ENCODE measurements at regions not wholly inside any gene's neighbourhood (a gene's known extent, or its start where the extent isn't known, plus 50 kb on each side); places are given as distances from the start of the nearest gene placed in this dataset.

GRCh38 chr5:73333944-73334703 is 114.5 kb downstream of the FOXD1 start:
- intact Hi-C loops (cut with micrococcal nuclease; ENCODE audit: unreplicated experiment): no loop called here
- ChIA-PET CTCF (no interaction called here), POLR2A (ENCODE audit: low non-redundant PET) (no interaction called here)
- H3K4me1 ChIP-seq (ENCODE audit: insufficient read depth, low read length, poor library complexity, severe bottlenecking): no peaks in the 10 kb centered on the region
- H3K27me3 ChIP-seq (replicated peaks; ENCODE audit: insufficient read depth, low read depth, low read length, poor library complexity): peaks cover 7% of the 10 kb centered on the region
- H3K36me3 ChIP-seq (ENCODE audit: insufficient read depth, low read length, poor library complexity, severe bottlenecking): no peaks in the 10 kb centered on the region
- H3K4me3 ChIP-seq (ENCODE audit: low read depth, low read length, poor library complexity, severe bottlenecking): no peak overlapping the region
- no peak overlapping the region for H3K27ac ChIP-seq (ENCODE audit: low read depth, low read length, poor library complexity, severe bottlenecking)
- no peak for DNase-seq (ENCODE audit: low spot score)
- TF ChIP-seq CTCF (conservative IDR thresholded peaks at IDR 0.05; ENCODE audit: low read depth, low read length) (no peak), EZH2 (IDR thresholded peaks at IDR 0.05; ENCODE audit: borderline replicate concordance, low read depth, low read length, poor library complexity, severe bottlenecking) (no peak)
- peaks cover 5% of the 10 kb centered on the region for H3K9me3 ChIP-seq (ENCODE audit: low read depth, low read length, poor library complexity, severe bottlenecking)
- BruUV-seq (replicated peaks): no TSS peak

- H3K36me3 ChIP-seq (ENCODE audit: insufficient read depth, low read length, poor library complexity, severe bottlenecking): no peaks in the 10 kb centered on the region
- ChIA-PET POLR2A (ENCODE audit: low non-redundant PET) (no interaction called here), CTCF (no interaction called here)
- H3K9me3 ChIP-seq (ENCODE audit: low read depth, low read length, poor library complexity, severe bottlenecking): peaks cover 5% of the 10 kb centered on the region
- H3K4me1 ChIP-seq (ENCODE audit: insufficient read depth, low read length, poor library complexity, severe bottlenecking): no peaks in the 10 kb centered on the region
- no peak for TF ChIP-seq EZH2 (IDR thresholded peaks at IDR 0.05; ENCODE audit: borderline replicate concordance, low read depth, low read length, poor library complexity, severe bottlenecking)
- no peak for TF ChIP-seq CTCF (conservative IDR thresholded peaks at IDR 0.05; ENCODE audit: low read depth, low read length)
- BruUV-seq (replicated peaks): no TSS peak
- DNase-seq (ENCODE audit: low spot score): no peak
- intact Hi-C loops (cut with micrococcal nuclease; ENCODE audit: unreplicated experiment): no loop called here
- peaks cover 7% of the 10 kb centered on the region for H3K27me3 ChIP-seq (replicated peaks; ENCODE audit: insufficient read depth, low read depth, low read length, poor library complexity)
- no peak overlapping the region for H3K27ac ChIP-seq (ENCODE audit: low read depth, low read length, poor library complexity, severe bottlenecking)
- no peak overlapping the region for H3K4me3 ChIP-seq (ENCODE audit: low read depth, low read length, poor library complexity, severe bottlenecking)
Measured at GRCh38 chr5:73330613-73331012, 118.0 kb downstream of the FOXD1 start.

- Histone ChIP-seq H3K27ac (ENCODE audit: low read depth, low read length, poor library complexity, severe bottlenecking) (no peak overlapping the region), H3K36me3 (ENCODE audit: insufficient read depth, low read length, poor library complexity, severe bottlenecking) (no peaks in the 10 kb centered on the region), H3K9me3 (ENCODE audit: low read depth, low read length, poor library complexity, severe bottlenecking) (peaks cover 5% of the 10 kb centered on the region), H3K27me3 (replicated peaks; ENCODE audit: insufficient read depth, low read depth, low read length, poor library complexity) (peaks cover 7% of the 10 kb centered on the region), H3K4me3 (ENCODE audit: low read depth, low read length, poor library complexity, severe bottlenecking) (no peak overlapping the region), H3K4me1 (ENCODE audit: insufficient read depth, low read length, poor library complexity, severe bottlenecking) (no peaks in the 10 kb centered on the region)
- DNase-seq (ENCODE audit: low spot score): no peak
- CTCF ChIA-PET: no interaction called here
- POLR2A ChIA-PET (ENCODE audit: low non-redundant PET): no interaction called here
- intact Hi-C loops (cut with micrococcal nuclease; ENCODE audit: unreplicated experiment): no loop called here
- BruUV-seq (replicated peaks): no TSS peak
- TF ChIP-seq CTCF (conservative IDR thresholded peaks at IDR 0.05; ENCODE audit: low read depth, low read length) (no peak), EZH2 (IDR thresholded peaks at IDR 0.05; ENCODE audit: borderline replicate concordance, low read depth, low read length, poor library complexity, severe bottlenecking) (no peak)
Measured at GRCh38 chr5:73328640-73329039, 119.9 kb downstream of the FOXD1 start.

Measured in A673 (cell line).